ENCODE measurements at regions not wholly inside any gene's neighbourhood (a gene's known extent, or its start where the extent isn't known, plus 50 kb on each side); places are given as distances from the start of the nearest gene placed in this dataset.

- no peaks in the 10 kb centered on the region for H3K36me3 Mint-ChIP-seq
- H3K4me1 Mint-ChIP-seq, result peaks cover 0 to 4% (median 0%) of the 10 kb centered on the region in 3 donors
- H3K27ac Mint-ChIP-seq, result peak overlapping the region in 1 of 6 donors; percentile 7
- peaks cover 0 to 11% (median 5%) of the 10 kb centered on the region in 7 donors for H3K9me3 Mint-ChIP-seq
- DNase-seq (no peak), ATAC-seq (ENCODE audit: low read depth in 2 of 2) (no peak)
- no peaks in the 10 kb centered on the region for H3K27me3 Mint-ChIP-seq
- no peak overlapping the region for H3K4me3 Mint-ChIP-seq
Measured at GRCh38 chrX:114162068-114162735, 421.7 kb upstream of the HTR2C start.

GRCh38 chrX:114152801-114153200 lies 431.1 kb upstream of the HTR2C start:
- ATAC-seq (ENCODE audit: low read depth in 2 of 2) (no peak), DNase-seq (no peak)
- Mint-ChIP-seq H3K27me3 (no peaks in the 10 kb centered on the region), H3K4me1 (no peaks in the 10 kb centered on the region), H3K4me3 (no peak overlapping the region), H3K27ac (no peak overlapping the region), H3K9me3 (peaks cover 0 to 5% (median 0%) of the 10 kb centered on the region in 7 donors), H3K36me3 (no peaks in the 10 kb centered on the region)

GRCh38 chrX:114152130-114152529 lies 431.8 kb upstream of the HTR2C start:
- Mint-ChIP-seq H3K4me1 (no peaks in the 10 kb centered on the region), H3K36me3 (no peaks in the 10 kb centered on the region), H3K27ac (no peak overlapping the region), H3K4me3 (no peak overlapping the region), H3K27me3 (no peaks in the 10 kb centered on the region), H3K9me3 (peaks cover 0 to 5% (median 0%) of the 10 kb centered on the region in 7 donors)
- ATAC-seq (ENCODE audit: low read depth in 2 of 2) (no peak), DNase-seq (no peak)

GRCh38 chrX:114134465-114134864 lies 449.4 kb upstream of the HTR2C start:
- Mint-ChIP-seq H3K9me3 (peaks cover 0 to 4% (median 0%) of the 10 kb centered on the region in 7 donors), H3K36me3 (no peaks in the 10 kb centered on the region), H3K27ac (no peak overlapping the region)

GRCh38 chrX:114127411-114128025 lies 456.4 kb upstream of the HTR2C start:
- Mint-ChIP-seq H3K4me3 (no peak overlapping the region), H3K9me3 (peaks cover 0 to 4% (median 2%) of the 10 kb centered on the region in 7 donors), H3K27me3 (peaks cover 0 to 9% (median 0%) of the 10 kb centered on the region in 3 donors), H3K36me3 (no peaks in the 10 kb centered on the region), H3K27ac (no peak overlapping the region), H3K4me1 (no peaks in the 10 kb centered on the region)
- ATAC-seq (ENCODE audit: low read depth in 2 of 2) (no peak), DNase-seq (no peak)

More at GRCh38 chrX:114134465-114134864, 449.4 kb upstream of the HTR2C start:
- Mint-ChIP-seq H3K4me3 (no peak overlapping the region), H3K27me3 (peaks cover 0 to 6% (median 0%) of the 10 kb centered on the region in 3 donors), H3K4me1 (no peaks in the 10 kb centered on the region)
- DNase-seq (no peak), ATAC-seq (ENCODE audit: low read depth in 2 of 2) (no peak)

- ATAC-seq (ENCODE audit: low read depth in 2 of 2), result no peak
- no peak for DNase-seq
- Mint-ChIP-seq H3K27me3 (peaks cover 0 to 9% (median 0%) of the 10 kb centered on the region in 3 donors), H3K9me3 (peaks cover 0 to 6% (median 2%) of the 10 kb centered on the region in 7 donors), H3K36me3 (no peaks in the 10 kb centered on the region), H3K27ac (no peak overlapping the region), H3K4me3 (no peak overlapping the region), H3K4me1 (no peaks in the 10 kb centered on the region)
Measured at GRCh38 chrX:114127005-114127404, 456.9 kb upstream of the HTR2C start.

- Mint-ChIP-seq H3K4me1 (no peaks in the 10 kb centered on the region), H3K4me3 (no peak overlapping the region), H3K9me3 (no peaks in the 10 kb centered on the region), H3K27me3 (peaks cover 0 to 6% (median 0%) of the 10 kb centered on the region in 3 donors), H3K36me3 (no peaks in the 10 kb centered on the region), H3K27ac (no peak overlapping the region)
- ATAC-seq (ENCODE audit: low read depth in 2 of 2) (no peak), DNase-seq (no peak)
Measured at GRCh38 chrX:114101081-114101480, 482.8 kb upstream of the HTR2C start.

- DNase-seq (no peak), ATAC-seq (ENCODE audit: low read depth in 2 of 2) (no peak)
- H3K27ac Mint-ChIP-seq, result peak overlapping the region in 1 of 6 donors; percentile 22
- H3K27me3 Mint-ChIP-seq, result peaks cover 0 to 6% (median 0%) of the 10 kb centered on the region in 3 donors
- no peaks in the 10 kb centered on the region for H3K9me3 Mint-ChIP-seq
- no peaks in the 10 kb centered on the region for H3K36me3 Mint-ChIP-seq
- H3K4me1 Mint-ChIP-seq, result no peaks in the 10 kb centered on the region
- no peak overlapping the region for H3K4me3 Mint-ChIP-seq
Measured at GRCh38 chrX:114097866-114098265, 486.0 kb upstream of the HTR2C start.

- Mint-ChIP-seq H3K27me3 (peaks cover 0 to 6% (median 0%) of the 10 kb centered on the region in 3 donors), H3K9me3 (peaks cover 0 to 4% (median 0%) of the 10 kb centered on the region in 7 donors), H3K27ac (no peak overlapping the region), H3K36me3 (no peaks in the 10 kb centered on the region), H3K4me1 (no peaks in the 10 kb centered on the region), H3K4me3 (no peak overlapping the region)
- ATAC-seq (ENCODE audit: low read depth in 2 of 2), result no peak
- DNase-seq, result no peak
Measured at GRCh38 chrX:114097427-114097826, 486.5 kb upstream of the HTR2C start.

GRCh38 chrX:114095789-114096188 lies 488.1 kb upstream of the HTR2C start:
- Mint-ChIP-seq H3K27me3 (peaks cover 0 to 6% (median 0%) of the 10 kb centered on the region in 3 donors), H3K27ac (no peak overlapping the region), H3K4me1 (no peaks in the 10 kb centered on the region), H3K4me3 (no peak overlapping the region), H3K36me3 (no peaks in the 10 kb centered on the region), H3K9me3 (peaks cover 0 to 14% (median 0%) of the 10 kb centered on the region in 7 donors)
- DNase-seq (no peak), ATAC-seq (ENCODE audit: low read depth in 2 of 2) (no peak)

- Mint-ChIP-seq H3K9me3 (peaks cover 0 to 35% (median 7%) of the 10 kb centered on the region in 7 donors), H3K27me3 (no peaks in the 10 kb centered on the region), H3K36me3 (peaks cover 0 to 4% of the 10 kb centered on the region in 2 donors), H3K4me1 (no peaks in the 10 kb centered on the region), H3K4me3 (no peak overlapping the region), H3K27ac (no peak overlapping the region)
- DNase-seq (no peak), ATAC-seq (ENCODE audit: low read depth in 2 of 2) (no peak)
Measured at GRCh38 chrX:114087543-114087942, 496.3 kb upstream of the HTR2C start.

GRCh38 chrX:114077773-114078172 lies 506.1 kb upstream of the HTR2C start:
- Mint-ChIP-seq H3K27ac (peak overlapping the region in 1 of 6 donors; percentile 28), H3K4me3 (no peak overlapping the region), H3K9me3 (peaks cover 0 to 2% (median 0%) of the 10 kb centered on the region in 7 donors), H3K36me3 (no peaks in the 10 kb centered on the region), H3K4me1 (peaks cover 4 to 20% (median 9%) of the 10 kb centered on the region in 3 donors), H3K27me3 (no peaks in the 10 kb centered on the region)
- peak; percentile 46 to 47 for ATAC-seq (ENCODE audit: low read depth in 2 of 2)
- no peak for DNase-seq

- DNase-seq, result no peak
- H3K36me3 Mint-ChIP-seq, result no peaks in the 10 kb centered on the region
- H3K9me3 Mint-ChIP-seq, result peaks cover 0 to 4% (median 0%) of the 10 kb centered on the region in 7 donors
- H3K4me3 Mint-ChIP-seq, result no peak overlapping the region
- peaks cover 4 to 21% (median 9%) of the 10 kb centered on the region in 3 donors for H3K4me1 Mint-ChIP-seq
- H3K27ac Mint-ChIP-seq, result peak overlapping the region in 1 of 6 donors; percentile 68
- ATAC-seq (ENCODE audit: low read depth in 2 of 2), result no peak
- H3K27me3 Mint-ChIP-seq, result no peaks in the 10 kb centered on the region
Measured at GRCh38 chrX:114075073-114075673, 508.7 kb upstream of the HTR2C start.

- H3K36me3 Mint-ChIP-seq, result no peaks in the 10 kb centered on the region
- DNase-seq (no peak), ATAC-seq (ENCODE audit: low read depth in 2 of 2) (no peak)
- peaks cover 0 to 1% (median 0%) of the 10 kb centered on the region in 7 donors for H3K9me3 Mint-ChIP-seq
- no peak overlapping the region for H3K27ac Mint-ChIP-seq
- H3K4me1 Mint-ChIP-seq, result peaks cover 4 to 21% (median 9%) of the 10 kb centered on the region in 3 donors
- no peaks in the 10 kb centered on the region for H3K27me3 Mint-ChIP-seq
- no peak overlapping the region for H3K4me3 Mint-ChIP-seq
Measured at GRCh38 chrX:114073926-114074325, 510.0 kb upstream of the HTR2C start.
